Embryonic facial prominence (tissue), 1 donor: ENCODE measurements at regions not wholly inside any gene's neighbourhood (a gene's known extent, or its start where the extent isn't known, plus 50 kb on each side); places are given as distances from the start of the nearest gene placed in this dataset.
"Not testable (repeated sequence)": the region's sequence is repeated elsewhere in the genome, so short reads cannot be mapped to it uniquely, and the experiment has no call there.

ENCODE experiments used
- DNase-seq: peaks from one replicate; pipeline ENCODE4 v3.0.0-alpha.2; 2016; ENCODE audit errors: extremely low spot score

DNA sequence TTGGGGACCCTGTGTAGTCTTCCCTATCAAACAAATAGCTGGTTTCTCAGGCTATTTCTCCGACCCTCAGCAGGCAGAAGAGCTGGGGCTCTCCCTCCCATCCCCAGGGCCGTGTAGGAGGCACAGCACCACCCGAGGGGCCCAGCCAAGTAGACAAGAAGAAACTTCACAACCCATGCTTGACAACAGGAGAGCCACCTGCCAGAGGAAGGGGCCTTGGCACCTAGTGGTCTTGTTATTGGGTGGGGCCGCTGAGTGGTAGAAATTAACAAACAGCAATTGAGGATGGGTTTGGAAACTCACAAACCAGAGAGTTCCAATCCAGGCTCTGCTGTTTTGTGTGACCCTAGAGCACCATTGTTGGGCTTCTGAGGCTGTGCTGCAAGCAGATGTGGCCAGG is 108.5 kb upstream of the CHD6 start:
- no peak for DNase-seq

DNA sequence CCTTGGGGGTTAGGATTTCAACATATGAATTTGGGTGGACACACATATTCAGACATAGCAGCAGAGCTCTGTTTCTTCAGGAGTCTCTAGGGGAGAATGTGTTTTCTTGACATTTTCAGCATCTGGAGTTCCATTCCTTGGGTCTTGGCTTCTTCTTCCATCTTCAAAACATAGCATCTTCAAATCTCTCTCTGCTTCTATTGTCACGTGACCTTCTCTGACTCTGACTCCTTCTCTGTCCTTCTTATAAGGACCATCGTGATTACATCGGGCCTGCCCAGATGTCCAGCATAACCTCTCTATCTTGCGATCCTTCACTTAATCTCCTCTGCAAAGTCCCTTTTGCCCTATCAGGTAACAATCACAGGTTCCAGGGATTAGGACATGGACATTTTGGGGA is 101.0 kb upstream of the CHD6 start:
- DNase-seq: no peak

DNA sequence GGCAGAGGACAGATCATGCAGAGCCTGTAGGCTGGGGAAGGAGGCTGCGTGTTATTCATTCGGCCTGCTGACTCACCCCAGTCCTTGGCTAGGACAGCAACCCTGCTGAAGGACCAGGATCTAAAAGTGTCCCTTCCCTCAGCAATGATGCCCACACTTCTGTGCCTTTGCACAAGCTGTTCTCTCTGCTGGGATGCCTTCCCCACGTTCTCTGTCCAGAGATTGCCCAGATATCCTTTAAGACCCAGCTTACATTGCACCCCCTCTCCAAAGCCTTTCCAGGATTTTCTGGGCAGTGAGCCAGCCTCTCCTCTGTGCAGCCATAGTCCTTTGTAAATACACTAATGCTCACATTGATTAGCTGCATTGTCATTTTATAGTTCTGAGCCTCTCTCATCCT is 99.3 kb upstream of the CHD6 start:
- no peak for DNase-seq

DNA sequence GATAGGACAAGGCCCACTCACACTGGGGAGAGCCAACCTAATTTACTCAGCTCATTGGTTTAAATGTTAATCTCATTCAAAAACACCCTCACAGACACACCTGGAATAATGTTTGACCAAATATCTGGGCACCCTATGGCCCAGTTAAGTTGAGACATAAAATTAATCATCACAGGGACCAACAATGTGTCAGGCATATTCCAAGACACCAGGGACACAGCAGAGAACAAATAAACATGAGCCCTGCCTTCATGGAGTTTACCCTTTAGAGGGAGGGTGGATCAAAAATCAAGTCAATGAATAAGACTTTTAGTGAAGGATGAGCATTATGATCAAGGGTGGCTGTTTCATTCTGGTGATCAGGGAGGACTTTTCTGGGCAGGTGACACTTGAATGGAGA is 98.7 kb upstream of the CHD6 start:
- DNase-seq: no peak

DNA sequence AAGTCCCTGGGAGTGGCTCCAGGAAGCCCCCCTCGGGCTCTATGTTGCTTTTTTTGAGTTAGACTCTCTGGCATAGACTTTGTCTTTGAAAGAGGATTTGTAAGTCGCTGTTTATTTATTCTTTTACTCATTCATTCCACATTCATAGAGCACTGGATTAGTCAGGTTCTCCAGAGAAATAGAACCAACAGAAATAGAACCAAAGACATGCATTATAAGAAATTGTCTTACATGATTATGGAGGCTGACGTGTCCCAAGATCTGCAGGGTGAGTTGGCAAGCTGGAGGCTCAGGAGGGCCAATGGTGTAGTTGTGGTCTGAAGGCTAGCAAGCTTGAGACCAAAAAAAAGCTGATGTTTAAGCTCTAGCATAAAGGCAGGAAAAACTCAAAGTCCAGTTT is 98.3 kb upstream of the CHD6 start:
- no peak for DNase-seq

DNA sequence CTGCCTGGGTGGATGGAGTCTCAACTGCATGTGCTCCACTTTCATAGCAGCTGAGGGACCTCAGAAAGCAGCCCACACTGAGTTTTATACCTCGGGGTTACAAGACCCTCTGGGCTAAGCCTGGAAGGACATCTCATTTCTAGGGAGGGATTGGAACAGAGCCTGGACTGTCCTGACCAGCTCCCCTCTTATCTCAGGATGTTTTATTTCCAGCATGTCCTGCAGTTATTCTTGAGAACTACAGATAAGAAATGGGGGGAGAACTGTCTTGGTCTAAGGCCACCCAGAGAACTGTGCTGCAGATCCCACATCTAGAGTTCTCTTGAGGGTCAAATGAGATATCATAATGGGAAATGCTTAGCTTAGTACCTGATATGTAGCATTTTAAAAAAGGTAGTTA is 97.3 kb upstream of the CHD6 start:
- no peak for DNase-seq

DNA sequence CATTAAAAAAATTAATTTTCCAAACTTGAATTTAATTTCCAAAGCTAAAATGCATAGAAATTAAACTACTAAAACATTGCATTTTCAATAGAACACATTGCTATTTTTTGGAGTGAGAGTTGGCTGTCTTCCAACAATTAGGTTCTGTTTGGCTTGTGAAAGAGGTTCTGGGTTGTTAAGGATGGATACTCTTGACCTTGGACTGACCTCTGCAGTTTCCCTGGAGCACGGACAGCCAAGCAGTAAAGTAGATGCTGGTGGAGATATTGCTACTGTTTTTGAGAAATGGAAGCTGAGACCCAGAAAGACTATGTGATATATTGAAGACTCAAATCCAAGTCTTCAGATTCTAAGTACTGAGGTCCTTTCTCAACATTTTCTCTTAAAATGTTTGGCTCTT is 95.9 kb upstream of the CHD6 start:
- no peak for DNase-seq

DNA sequence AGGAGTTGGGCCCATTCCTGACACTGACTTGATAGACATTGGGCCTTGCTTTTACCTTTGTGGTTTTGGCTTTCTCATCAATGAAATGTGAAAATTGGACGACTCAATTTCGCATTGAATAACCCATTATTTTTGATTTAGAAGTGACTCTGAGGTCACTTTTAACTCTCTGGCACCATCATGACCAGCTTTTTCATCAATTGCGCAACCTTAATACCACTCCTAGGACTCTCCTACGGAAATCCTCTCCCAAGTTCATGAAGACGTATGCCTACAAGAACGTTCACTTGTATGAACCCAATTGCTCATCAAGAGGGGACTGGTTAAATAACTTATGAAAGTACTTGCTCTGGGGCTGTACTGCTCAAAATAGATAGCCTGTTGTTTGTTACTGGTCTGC is 86.7 kb upstream of the CHD6 start:
- no peak for DNase-seq

DNA sequence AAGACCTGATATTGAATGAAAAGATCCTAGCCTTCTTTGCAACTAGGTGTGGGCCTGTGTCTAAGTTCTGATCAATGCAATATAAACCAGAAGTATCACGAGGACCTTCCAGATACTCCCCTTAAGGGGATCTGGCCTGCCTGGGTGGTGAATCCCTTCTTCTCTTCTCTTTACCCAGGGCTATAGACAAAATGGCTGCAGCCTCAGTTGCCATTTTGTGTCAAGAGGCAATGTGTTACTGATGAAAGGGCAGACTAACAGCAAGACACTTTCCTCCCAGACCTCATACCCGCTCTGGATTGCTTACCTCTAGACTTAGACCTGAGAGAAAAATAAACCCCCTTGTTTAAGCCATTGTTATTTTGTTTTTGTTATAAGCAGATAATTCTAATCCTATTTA is 84.5 kb upstream of the CHD6 start:
- no peak for DNase-seq

DNA sequence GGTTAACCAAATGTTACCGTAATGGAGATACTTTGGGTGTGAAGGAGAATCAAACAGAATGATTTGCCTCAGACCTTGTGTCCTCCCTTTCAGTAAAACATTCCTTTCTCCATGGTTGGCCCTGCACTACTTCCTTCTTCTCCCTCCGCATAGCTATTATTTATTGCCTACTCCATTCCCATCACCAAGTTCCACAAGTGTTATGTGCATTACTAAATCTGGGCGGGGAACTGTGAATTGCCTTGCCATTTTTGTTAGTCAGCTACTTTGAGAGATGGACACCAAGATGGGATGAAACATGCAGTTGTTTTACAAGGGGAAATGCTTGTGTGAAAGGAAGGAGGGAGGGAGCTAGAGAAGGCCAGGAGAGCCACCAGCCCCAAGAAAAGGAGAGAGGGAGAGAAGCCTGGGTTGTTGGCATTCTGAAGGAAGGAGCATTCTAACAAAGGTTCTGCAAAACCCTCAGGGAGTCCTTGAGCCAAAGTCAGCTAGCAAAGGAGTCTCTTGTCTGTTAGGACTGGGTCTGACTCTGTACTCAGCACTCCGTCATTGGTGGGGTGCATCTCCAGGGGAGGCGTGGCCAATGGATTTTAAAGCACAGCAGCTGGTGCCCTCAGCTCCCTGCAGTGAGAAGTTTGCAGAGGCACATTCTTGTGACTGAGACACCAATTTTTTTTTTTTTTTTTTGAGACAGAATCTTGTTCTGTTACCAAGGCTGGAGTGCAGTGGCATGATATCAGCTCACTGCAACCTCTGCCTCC is 83.6 kb upstream of the CHD6 start:
- DNase-seq: no peak

DNA sequence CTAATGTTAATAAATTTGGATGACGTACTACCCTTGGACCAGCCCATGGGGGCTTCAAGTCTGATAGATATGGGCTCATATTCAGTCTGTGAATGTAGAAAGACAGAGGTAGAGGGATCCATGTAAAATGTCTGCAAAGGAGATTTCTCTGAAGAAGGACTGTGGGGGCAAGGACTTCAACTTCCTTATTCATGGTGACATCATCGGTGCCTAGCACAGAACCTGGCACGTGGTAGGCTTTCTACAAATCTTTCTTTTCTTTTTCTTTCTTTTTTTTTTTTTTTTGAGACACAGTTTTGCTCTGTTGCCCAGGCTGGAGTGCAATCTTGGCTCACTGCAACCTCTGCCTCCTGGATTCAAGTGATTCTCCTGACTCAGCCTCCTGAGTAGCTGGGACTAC is 81.5 kb upstream of the CHD6 start:
- DNase-seq: not testable (repeated sequence)

DNA sequence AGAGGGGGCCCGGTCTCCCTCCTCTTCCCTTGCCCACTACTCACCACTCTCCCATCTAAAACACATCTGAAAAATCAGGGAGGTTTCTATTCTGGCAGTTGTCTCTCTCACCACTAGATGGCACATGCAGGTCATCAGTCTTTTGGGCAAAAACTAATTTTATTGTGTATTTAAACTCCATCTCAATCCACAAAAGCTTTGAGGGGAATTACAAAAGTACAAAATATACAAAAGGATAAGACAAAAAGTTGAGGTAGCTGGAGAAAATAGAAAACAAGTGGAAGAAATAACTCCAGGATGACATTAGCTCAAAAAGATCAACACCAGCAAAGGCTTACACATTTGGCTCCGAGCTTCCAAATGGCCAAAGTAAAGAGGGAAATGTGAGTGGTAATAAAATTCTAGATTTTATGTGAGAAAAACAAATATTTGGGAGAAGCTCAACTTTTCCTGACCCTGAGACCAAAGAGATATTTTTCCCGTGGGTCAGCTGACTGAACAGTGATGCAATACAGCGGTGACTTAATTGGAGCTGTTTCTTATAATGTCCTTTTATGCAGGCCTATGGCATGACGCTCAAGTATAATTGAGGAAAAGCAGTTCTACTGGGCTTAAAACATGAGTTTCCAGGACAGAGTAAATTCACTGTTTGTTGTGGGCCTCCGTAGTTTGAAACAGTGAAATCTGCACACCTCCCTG is 79.8 kb upstream of the CHD6 start:
- DNase-seq: no peak

DNA sequence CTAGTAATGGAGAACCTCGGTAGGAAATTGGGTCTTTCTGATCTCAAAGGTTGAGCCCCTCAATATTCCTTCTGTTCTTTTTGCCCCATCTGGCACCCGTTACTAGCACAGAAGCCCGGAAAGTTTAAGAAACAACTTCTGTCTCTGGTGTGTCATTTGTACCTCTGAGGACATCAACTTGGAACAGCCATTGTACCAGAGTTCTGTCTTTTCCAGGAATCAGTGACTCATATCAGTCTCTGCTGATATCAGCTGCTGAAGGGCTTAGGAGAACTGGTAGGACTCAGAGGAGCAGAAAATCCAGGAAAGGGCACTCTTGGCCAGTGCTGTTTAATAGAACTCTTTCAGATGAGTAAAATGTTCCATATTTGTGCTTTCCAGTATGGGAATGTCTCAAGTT is 78.3 kb upstream of the CHD6 start:
- no peak for DNase-seq

DNA sequence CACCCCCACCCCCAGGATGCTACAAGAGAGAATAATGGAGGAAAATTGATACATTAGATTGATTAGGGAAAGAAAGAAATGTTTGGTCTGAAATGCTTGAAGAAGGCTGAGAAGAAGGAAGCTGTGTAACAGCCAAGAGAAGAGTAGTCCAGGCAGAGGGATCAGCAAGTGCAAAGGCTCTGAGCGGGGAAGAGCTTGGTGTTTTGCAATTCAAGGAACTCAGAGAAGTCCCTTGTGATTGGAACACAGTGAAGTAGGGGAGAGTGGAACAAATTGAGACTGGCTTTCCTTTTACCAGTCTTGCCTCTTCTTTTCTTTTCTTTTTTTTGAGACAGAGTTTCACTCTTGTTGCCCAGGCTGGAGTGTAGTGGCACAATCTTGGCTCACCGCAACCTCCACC is 76.6 kb upstream of the CHD6 start:
- DNase-seq: no peak

DNA sequence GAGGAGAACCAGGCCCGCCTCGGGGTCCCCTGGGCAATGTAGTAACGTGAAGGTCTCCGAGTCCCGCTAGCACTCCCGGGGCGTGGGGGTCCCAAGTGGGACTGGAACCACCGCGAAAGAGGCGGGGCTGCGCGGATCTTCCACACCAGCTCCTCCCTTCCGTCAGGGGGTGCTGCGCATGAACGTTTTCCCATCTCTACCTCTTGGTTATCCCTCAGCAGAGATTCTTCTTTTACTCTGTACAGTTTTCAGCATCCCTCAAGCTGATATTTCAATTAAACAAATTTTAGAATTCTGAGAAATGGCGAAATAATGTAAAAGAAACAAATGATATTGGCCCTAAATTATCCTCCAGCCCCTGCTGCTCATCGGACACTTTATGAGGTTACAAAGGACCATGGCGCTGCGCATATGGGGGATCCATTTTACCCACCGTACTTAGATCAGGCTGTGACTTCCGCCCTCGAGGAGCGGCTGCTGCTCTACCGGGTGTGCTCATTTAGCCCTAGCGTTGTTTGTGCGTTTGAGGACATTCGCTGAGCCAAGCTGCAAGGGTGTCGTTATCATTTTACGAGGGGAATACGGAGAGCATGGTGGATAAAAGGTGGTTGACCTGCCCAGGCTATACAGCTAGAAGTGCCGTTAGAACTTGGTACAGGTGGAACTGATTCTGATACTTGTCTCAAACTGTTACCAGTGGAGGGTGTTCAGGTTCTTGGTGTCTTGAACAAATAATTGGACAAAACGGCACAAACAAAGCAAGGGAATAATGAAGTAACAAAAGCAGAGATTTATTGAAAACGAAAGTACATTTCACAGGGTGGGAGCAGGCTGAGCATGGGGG is 75.2 kb upstream of the CHD6 start:
- peak; percentile 82 for DNase-seq

DNA sequence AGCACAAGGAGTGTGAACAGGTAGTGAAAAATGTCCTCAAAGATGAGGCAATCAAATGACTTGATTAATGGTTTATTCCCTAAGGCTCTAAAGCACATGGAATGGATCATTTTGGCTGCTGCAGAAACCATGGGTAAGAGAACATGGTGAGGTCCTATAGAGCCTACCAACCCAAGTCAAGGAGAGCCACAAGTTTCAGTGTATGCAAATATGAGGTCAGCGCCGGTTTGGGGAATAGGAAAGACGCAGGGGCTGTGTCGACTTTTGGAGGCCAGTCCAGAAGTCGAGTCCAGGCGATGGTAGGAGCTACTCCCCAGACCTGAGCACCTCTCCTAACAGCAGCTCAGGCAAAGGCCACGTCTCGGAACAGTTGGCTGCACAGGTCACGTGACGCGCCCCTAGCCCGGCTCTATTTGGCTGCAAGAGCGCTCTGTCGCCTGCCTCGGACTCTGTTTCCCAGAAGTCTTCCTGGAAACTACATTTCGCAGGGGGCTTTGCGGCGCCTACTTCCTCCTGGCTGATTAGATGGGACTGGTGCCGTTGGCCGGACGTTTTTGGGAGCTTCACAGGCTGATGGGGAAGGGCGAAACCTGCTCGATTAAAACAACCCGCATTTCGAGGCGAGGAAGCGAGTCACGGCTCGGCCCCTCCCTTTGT is 74.4 kb upstream of the CHD6 start:
- DNase-seq: peak; percentile 82

DNA sequence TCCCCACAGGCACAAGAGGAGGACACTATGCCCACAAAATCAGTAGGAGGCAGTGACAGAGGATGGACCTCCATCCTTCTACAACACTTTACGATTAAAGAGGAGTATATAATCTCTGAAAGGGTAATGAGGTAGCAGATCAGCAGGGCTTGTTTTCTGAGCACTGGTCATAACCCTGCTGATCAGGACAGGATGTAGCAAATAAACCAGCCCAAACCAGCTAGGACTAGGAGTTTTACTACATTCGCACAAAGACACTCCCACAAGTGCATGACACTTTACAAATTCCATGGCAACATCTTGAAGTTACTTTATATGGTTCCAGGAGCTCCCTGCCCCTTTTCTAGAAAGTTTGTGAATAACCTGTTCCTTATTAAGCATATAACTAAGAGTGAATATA is 73.3 kb upstream of the CHD6 start:
- no peak for DNase-seq

DNA sequence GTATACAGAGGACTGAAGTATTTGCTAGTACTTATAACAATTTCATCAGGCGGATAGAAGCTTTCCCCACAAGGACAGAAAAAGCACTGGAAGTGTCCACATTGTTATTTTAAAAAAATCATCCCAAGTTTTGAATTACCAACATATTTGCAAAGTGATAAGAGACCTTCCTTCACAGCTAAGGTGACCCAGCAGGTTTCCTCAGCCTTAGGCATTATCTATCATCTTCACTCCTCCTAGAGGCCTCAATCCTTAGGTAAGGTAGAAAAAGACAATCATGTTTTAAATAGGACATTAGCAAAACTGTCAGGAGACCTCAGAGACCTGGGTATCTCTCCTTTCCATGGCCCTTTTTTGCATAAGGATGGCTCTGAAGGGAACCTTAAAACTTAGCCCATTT is 72.5 kb upstream of the CHD6 start:
- no peak for DNase-seq

DNA sequence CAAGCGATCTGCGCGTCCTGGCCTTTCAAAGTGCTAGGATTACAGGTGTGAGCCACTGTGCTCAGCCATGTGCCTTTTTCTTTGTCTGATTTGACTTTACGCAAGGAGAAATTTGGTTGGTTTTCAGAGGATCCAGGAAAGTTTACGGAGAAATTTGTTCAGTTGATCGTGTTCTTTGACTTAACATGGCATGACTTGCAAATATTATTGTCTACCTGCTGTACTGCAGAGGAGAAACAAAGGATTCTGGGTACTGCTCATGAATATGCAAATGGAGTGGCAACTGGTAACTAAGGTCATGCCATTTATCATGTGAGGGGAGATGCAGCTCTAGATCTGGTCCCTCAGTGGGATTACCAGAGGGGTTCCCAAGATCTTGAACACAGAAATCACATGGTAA is 68.8 kb upstream of the CHD6 start:
- DNase-seq: no peak

DNA sequence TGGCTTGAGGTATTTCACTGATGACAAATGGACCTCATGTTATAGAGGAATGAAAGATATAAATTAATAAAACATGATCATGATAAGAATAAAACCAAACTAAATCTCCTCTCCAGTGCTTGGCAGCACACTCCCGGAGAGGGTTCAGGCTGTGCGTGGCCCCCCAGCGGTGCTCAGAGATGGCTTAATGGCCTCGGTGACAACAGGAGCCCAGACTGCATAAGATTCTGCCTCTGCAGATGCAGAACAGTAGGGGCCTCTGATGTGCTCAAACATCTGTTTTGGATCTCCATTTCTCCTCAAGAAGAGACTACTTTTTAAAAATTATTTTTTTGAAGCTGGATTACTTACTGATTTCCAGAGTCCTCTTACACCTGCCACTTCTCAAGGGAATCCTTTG is 67.0 kb upstream of the CHD6 start:
- not testable (repeated sequence) for DNase-seq

DNA sequence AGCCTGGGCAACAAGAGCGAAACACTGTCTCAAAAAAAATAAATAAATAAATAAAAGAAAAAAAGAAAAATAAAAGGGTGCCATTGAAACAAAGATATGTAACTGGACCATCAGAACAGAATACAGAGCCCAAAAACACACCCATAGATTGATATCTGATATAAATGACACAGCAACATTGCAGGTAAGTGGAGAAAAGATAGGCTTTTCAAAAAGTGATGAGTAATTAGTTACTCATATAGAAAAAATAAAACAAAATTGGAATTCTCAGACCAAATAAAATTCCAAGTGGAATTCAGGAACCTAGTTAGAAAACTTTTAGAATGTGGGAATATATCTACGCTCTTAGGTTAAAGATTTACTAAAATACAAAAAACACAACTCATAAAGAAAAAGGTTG is 60.6 kb upstream of the CHD6 start:
- DNase-seq: no peak

DNA sequence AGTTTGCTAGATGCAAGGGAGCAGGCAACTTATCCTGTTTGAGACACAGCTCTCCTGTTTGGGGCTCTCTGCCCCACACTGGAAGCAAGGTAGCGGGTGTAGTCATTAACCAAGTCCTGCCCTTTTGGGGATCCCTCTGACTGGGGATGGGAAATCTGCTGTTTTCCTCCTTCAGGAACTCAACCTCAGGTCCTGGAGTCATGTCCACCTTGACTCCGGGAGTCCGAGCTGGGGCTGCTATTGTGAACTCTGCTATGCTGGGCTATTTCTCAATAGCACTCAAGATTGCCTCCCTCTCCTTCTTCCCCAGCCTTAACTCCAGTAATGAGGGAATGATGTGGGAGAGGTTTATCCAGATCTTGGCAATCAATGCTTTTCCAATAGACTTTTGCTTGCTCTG is 54.1 kb upstream of the CHD6 start:
- DNase-seq: no peak
